ENCODE measurements at regions not wholly inside any gene's neighbourhood (a gene's known extent, or its start where the extent isn't known, plus 50 kb on each side); places are given as distances from the start of the nearest gene placed in this dataset.

- TF ChIP-seq CTCF (IDR thresholded peaks at IDR 0.05; ENCODE audit: low read depth, low read length, poor library complexity, severe bottlenecking) (no peak), EZH2phosphoT487 (IDR thresholded peaks at IDR 0.05; ENCODE audit: borderline replicate concordance, low read length) (no peak)
Measured at GRCh38 chr16:63749276-63749675, 1372.6 kb downstream of the CDH11 start.

Data from DOHH2 (cell line).